HepG2 (cell line): ENCODE measurements at regions not wholly inside any gene's neighbourhood (a gene's known extent, or its start where the extent isn't known, plus 50 kb on each side); places are given as distances from the start of the nearest gene placed in this dataset.

Experiments used
- ATRX ChIP-seq: sonication (generic); formaldehyde crosslinking; IDR thresholded peaks from 2 replicates; pipeline ENCODE4 v1.4.0; 2020; ENCODE audit warnings: missing genetic modification reagents, borderline replicate concordance
- BRD4 ChIP-seq: sonication (generic); formaldehyde crosslinking; IDR thresholded peaks from 2 replicates; pipeline ENCODE4 v1.4.0; 2020; ENCODE audit warnings: missing genetic modification reagents
- HNRNPH1 ChIP-seq: fragments of 200-400 bp; formaldehyde crosslinking; optimal IDR thresholded peaks from 2 replicates; pipeline ENCODE3; 2017; ENCODE audit warnings: mild to moderate bottlenecking, low read depth, low read length
- HOXA9 ChIP-seq: sonication (generic); formaldehyde crosslinking; IDR thresholded peaks from 2 replicates; pipeline ENCODE4 v1.8.1; 2022; ENCODE audit warnings: missing genetic modification reagents, mild to moderate bottlenecking, moderate library complexity, borderline replicate concordance
- MBD4 ChIP-seq: IDR thresholded peaks from 2 replicates; pipeline ENCODE4 v1.6.1; 2012; ENCODE audit warnings: low read length, inconsistent platforms, borderline replicate concordance
- MEIS2 ChIP-seq: sonication (generic); formaldehyde crosslinking; IDR thresholded peaks from 2 replicates; pipeline ENCODE4 v1.9.0; 2021; ENCODE audit warnings: mild to moderate bottlenecking, missing genetic modification reagents
- MYNN ChIP-seq: sonication (generic); formaldehyde crosslinking; IDR thresholded peaks from 2 replicates; pipeline ENCODE4 v1.4.0; 2020; ENCODE audit warnings: mild to moderate bottlenecking, low read depth, missing genetic modification reagents
- PHF20 ChIP-seq: sonication (generic); formaldehyde crosslinking; IDR thresholded peaks from 2 replicates; pipeline ENCODE4 v1.5.0; 2020; ENCODE audit warnings: mild to moderate bottlenecking, missing genetic modification reagents
- RORA ChIP-seq: sonication (generic); formaldehyde crosslinking; IDR thresholded peaks from 2 replicates; pipeline ENCODE4 v1.5.0; 2020; ENCODE audit warnings: mild to moderate bottlenecking, missing genetic modification reagents, moderate library complexity
- SMARCE1 ChIP-seq: fragments of 450-650 bp; IDR thresholded peaks from 2 replicates; pipeline ENCODE4 v1.6.1; 2017; ENCODE audit warnings: borderline replicate concordance
- TAF15 ChIP-seq: fragments of 200-400 bp; formaldehyde crosslinking; IDR thresholded peaks from one replicate; pipeline ENCODE4 v1.6.1; 2018; ENCODE audit warnings: mild to moderate bottlenecking, low read depth, low read length; ENCODE audit not compliant: poor library complexity, severe bottlenecking
- ZFP1 ChIP-seq: IDR thresholded peaks from 2 replicates; pipeline ENCODE4 v1.6.1; 2016
- ZMYM4 ChIP-seq: sonication (generic); formaldehyde crosslinking; IDR thresholded peaks from 2 replicates; pipeline ENCODE4 v1.8.1; 2023; ENCODE audit warnings: mild to moderate bottlenecking, missing genetic modification reagents
- ZNF550 ChIP-seq: sonication (generic); formaldehyde crosslinking; IDR thresholded peaks from 2 replicates; pipeline ENCODE4 v1.4.0; 2020; ENCODE audit warnings: mild to moderate bottlenecking, missing genetic modification reagents, borderline replicate concordance
- ZNF589 ChIP-seq: sonication (generic); formaldehyde crosslinking; conservative IDR thresholded peaks from 2 replicates; pipeline ENCODE4 v1.8.0; 2022; ENCODE audit warnings: mild to moderate bottlenecking, moderate library complexity, missing genetic modification reagents
- ZNF629 ChIP-seq: sonication (generic); formaldehyde crosslinking; conservative IDR thresholded peaks from 2 replicates; pipeline ENCODE4 v1.5.0; 2020; ENCODE audit warnings: missing genetic modification reagents
- ZNF891 ChIP-seq: sonication (generic); formaldehyde crosslinking; IDR thresholded peaks from 2 replicates; pipeline ENCODE4 v1.5.0; 2020; ENCODE audit warnings: mild to moderate bottlenecking, missing genetic modification reagents
- TF ChIP-seq, protein P1 (sequence below): sonication (generic); formaldehyde crosslinking; IDR thresholded peaks from 2 replicates; pipeline ENCODE4 v1.5.0; 2020; ENCODE audit warnings: mild to moderate bottlenecking, missing genetic modification reagents
- TF ChIP-seq, protein P2 (sequence below): sonication (generic); formaldehyde crosslinking; IDR thresholded peaks from 2 replicates; pipeline ENCODE4 v1.8.1; 2023; ENCODE audit warnings: mild to moderate bottlenecking, missing genetic modification reagents
- TF ChIP-seq, protein P3 (sequence below): sonication (generic); formaldehyde crosslinking; IDR thresholded peaks from 2 replicates; pipeline ENCODE4 v1.4.0; 2020; ENCODE audit warnings: missing genetic modification reagents
- TF ChIP-seq, protein P4 (sequence below): sonication (generic); formaldehyde crosslinking; IDR thresholded peaks from 2 replicates; pipeline ENCODE4 v1.8.0; 2022; ENCODE audit warnings: mild to moderate bottlenecking, missing genetic modification reagents, moderate library complexity
- TF ChIP-seq, protein P5 (sequence below): sonication (generic); formaldehyde crosslinking; IDR thresholded peaks from 2 replicates; pipeline ENCODE4 v1.4.0; 2020; ENCODE audit warnings: missing genetic modification reagents

DNA sequence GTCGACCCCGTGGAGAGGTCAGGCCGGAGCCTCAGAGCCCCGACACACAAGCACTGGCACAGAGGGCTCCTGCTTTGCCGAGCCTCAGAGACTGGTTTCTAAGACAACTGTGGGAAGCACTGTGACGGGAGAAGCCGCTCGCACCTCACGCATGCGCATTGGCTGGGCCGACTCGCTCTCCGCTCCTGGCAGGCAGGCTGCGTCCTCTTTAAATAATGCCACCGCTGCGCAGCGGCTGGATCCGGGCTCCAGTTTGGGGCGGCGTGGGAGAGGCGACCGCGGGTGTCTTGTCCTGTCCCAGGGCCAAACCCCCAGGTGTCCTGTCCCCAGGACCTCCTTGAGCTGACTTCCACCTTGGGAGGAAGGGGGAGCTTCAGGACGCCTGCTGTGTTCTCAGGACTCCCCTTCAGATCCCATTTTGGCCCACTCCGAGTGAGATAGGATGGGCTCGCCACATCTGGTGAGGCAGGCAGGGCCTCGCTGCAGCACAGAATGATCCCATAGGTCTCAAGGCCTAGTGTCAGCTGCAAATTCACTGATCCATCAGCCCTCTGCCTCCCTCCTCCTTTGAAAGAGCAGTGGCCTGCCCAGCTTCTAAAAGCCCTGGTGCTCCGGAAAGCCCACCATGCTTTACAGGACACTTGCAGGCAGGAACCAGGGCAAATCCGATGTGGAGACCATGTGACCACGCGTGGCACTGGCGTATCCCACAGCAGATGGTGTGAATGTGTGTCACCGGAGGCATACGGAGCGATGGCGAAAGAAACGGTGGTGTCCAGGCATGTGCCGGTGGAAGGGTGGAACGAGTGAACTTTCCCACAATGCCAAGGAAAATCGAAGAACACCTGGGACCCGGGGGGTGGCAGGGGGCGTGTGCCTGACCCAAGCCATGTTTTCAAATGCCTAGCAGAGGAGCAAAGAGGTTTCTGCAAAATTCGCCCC lies 169.3 kb upstream of the ZNF337 start (continued):
- TF ChIP-seq MBD4 (no peak), ZNF550 (no peak), PHF20 (CRISPR knock-in tag) (0 out of 2 replicates have a peak, but pooled peaks have one; percentile 20), ZNF629 (no peak), ATRX (no peak), MYNN (CRISPR knock-in tag) (no peak), SMARCE1 (no peak), TAF15 (no peak), ZNF891 (CRISPR knock-in tag) (peak; percentile 37; the same call in 1 of the 2 replicates), ZMYM4 (CRISPR knock-in tag) (peak; percentile 6; the same call in 1 of the 2 replicates), RORA (CRISPR knock-in tag) (no peak), BRD4 (CRISPR knock-in tag) (no peak), ZFP1 (no peak), HOXA9 (CRISPR knock-in tag) (no peak), MEIS2 (CRISPR knock-in tag) (no peak), HNRNPH1 (no peak), ZNF589 (CRISPR knock-in tag) (no peak)
- TF ChIP-seq, protein P1, sequence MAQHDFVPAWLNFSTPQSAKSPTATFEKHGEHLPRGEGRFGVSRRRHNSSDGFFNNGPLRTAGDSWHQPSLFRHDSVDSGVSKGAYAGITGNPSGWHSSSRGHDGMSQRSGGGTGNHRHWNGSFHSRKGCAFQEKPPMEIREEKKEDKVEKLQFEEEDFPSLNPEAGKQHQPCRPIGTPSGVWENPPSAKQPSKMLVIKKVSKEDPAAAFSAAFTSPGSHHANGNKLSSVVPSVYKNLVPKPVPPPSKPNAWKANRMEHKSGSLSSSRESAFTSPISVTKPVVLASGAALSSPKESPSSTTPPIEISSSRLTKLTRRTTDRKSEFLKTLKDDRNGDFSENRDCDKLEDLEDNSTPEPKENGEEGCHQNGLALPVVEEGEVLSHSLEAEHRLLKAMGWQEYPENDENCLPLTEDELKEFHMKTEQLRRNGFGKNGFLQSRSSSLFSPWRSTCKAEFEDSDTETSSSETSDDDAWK (CRISPR knock-in tag), result no peak
- TF ChIP-seq, protein P2, sequence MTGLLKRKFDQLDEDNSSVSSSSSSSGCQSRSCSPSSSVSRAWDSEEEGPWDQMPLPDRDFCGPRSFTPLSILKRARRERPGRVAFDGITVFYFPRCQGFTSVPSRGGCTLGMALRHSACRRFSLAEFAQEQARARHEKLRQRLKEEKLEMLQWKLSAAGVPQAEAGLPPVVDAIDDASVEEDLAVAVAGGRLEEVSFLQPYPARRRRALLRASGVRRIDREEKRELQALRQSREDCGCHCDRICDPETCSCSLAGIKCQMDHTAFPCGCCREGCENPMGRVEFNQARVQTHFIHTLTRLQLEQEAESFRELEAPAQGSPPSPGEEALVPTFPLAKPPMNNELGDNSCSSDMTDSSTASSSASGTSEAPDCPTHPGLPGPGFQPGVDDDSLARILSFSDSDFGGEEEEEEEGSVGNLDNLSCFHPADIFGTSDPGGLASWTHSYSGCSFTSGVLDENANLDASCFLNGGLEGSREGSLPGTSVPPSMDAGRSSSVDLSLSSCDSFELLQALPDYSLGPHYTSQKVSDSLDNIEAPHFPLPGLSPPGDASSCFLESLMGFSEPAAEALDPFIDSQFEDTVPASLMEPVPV, result no peak
- TF ChIP-seq, protein P3, sequence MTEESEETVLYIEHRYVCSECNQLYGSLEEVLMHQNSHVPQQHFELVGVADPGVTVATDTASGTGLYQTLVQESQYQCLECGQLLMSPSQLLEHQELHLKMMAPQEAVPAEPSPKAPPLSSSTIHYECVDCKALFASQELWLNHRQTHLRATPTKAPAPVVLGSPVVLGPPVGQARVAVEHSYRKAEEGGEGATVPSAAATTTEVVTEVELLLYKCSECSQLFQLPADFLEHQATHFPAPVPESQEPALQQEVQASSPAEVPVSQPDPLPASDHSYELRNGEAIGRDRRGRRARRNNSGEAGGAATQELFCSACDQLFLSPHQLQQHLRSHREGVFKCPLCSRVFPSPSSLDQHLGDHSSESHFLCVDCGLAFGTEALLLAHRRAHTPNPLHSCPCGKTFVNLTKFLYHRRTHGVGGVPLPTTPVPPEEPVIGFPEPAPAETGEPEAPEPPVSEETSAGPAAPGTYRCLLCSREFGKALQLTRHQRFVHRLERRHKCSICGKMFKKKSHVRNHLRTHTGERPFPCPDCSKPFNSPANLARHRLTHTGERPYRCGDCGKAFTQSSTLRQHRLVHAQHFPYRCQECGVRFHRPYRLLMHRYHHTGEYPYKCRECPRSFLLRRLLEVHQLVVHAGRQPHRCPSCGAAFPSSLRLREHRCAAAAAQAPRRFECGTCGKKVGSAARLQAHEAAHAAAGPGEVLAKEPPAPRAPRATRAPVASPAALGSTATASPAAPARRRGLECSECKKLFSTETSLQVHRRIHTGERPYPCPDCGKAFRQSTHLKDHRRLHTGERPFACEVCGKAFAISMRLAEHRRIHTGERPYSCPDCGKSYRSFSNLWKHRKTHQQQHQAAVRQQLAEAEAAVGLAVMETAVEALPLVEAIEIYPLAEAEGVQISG, result peak; percentile 25; the same call in 1 of the 2 replicates
- TF ChIP-seq, protein P4, sequence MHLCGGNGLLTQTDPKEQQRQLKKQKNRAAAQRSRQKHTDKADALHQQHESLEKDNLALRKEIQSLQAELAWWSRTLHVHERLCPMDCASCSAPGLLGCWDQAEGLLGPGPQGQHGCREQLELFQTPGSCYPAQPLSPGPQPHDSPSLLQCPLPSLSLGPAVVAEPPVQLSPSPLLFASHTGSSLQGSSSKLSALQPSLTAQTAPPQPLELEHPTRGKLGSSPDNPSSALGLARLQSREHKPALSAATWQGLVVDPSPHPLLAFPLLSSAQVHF, result no peak
- TF ChIP-seq, protein P5, sequence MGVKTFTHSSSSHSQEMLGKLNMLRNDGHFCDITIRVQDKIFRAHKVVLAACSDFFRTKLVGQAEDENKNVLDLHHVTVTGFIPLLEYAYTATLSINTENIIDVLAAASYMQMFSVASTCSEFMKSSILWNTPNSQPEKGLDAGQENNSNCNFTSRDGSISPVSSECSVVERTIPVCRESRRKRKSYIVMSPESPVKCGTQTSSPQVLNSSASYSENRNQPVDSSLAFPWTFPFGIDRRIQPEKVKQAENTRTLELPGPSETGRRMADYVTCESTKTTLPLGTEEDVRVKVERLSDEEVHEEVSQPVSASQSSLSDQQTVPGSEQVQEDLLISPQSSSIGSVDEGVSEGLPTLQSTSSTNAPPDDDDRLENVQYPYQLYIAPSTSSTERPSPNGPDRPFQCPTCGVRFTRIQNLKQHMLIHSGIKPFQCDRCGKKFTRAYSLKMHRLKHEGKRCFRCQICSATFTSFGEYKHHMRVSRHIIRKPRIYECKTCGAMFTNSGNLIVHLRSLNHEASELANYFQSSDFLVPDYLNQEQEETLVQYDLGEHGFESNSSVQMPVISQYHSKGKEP (CRISPR knock-in tag), result no peak
